ENCODE measurements at regions not wholly inside any gene's neighbourhood (a gene's known extent, or its start where the extent isn't known, plus 50 kb on each side); places are given as distances from the start of the nearest gene placed in this dataset.

DNA sequence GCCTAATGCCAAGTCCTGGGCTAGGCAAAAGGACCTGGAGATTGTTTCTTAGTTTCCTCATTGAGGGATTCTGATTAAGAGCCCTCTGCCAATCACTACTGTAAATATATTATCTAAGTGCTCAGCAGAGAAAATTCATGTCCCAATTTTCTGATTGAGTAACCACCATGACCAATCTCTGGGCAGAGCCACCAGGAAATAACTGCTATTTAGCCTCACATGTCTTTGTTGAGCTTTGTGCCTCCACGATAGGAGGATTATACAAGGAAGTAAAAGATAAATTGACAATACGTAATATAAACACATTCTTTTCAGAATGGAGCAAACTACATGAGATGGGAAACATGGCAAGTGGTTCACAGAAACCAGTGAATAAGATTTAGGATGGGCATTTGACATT lies 396.1 kb upstream of the PAPPA start:
- POLR2A ChIA-PET: no interaction called here
- Histone ChIP-seq H3K4me3 (no peak overlapping the region), H3K4me1 (no peaks in the 10 kb centered on the region), H3K4me2 (no peak overlapping the region), H3K9me3 (no peaks in the 10 kb centered on the region), H3K27ac (peak overlapping the region in 1 of 2 experiments; percentile 23; a peak in 2 of 6 replicates)
- peak; percentile 51 for FAIRE-seq
- CTCF ChIA-PET: interaction anchor here (0.7 kb wide), 1 partner anchor 903 kb away, joined by 3 read pairs; no protein-coding TSS in a partner anchor
- peak in 1 of 2 experiments; percentile 55 for DNase-seq (ENCODE audit: low read depth in 1 of 2, low spot score in 1 of 2)
- WGBS (ENCODE audit: missing lambda C conversion rate): 80% methylated on average over 2 of the region's 2 CpGs
- TF ChIP-seq, protein P1, sequence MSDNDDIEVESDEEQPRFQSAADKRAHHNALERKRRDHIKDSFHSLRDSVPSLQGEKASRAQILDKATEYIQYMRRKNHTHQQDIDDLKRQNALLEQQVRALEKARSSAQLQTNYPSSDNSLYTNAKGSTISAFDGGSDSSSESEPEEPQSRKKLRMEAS (IDR thresholded peaks at IDR 0.05): no peak
- no peak for TF ChIP-seq CBX8 (IDR thresholded peaks at IDR 0.05)
- no peak for TF ChIP-seq RARB (CRISPR knock-in tag; IDR thresholded peaks at IDR 0.05)
- no peak for TF ChIP-seq ZC3H11A (IDR thresholded peaks at IDR 0.05)
- ATAC-seq: no peak

DNA sequence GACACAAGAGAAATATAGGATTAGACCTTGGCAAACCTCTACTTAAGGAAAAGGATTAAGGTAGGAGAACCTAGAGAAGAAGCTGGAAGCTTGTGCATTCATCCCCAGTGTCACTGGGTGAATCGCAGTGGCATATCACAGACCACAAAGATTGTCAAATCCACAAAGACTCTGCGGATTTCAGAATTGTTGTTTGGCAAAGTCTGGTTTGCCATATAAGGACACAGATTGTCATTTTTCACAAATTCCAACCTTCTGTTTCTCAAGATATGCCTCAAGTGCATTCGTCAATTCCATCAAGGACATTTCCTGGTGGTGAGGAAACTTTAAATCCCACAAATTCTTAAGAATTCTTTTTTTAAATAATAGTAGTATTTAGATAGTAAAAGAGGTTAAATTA lies 395.1 kb upstream of the PAPPA start:
- POLR2A ChIA-PET: no interaction called here
- H3K4me1 ChIP-seq: no peaks in the 10 kb centered on the region
- no peak for FAIRE-seq
- TF ChIP-seq TFCP2L1 (CRISPR knock-in tag; IDR thresholded peaks at IDR 0.05) (no peak), KDM1A (IDR thresholded peaks at IDR 0.05; ENCODE audit: low read depth) (no peak), ESRRA (IDR thresholded peaks at IDR 0.05; ENCODE audit: borderline replicate concordance, low read length) (no peak), NPAS2 (CRISPR knock-in tag; IDR thresholded peaks at IDR 0.05; ENCODE audit: borderline replicate concordance) (no peak), CBX8 (IDR thresholded peaks at IDR 0.05) (no peak), POLR2AphosphoS2 (conservative IDR thresholded peaks at IDR 0.05; ENCODE audit: low read length) (no peak), FOSB (CRISPR knock-in tag; IDR thresholded peaks at IDR 0.05) (no peak), ZSCAN20 (CRISPR knock-in tag; IDR thresholded peaks at IDR 0.05) (no peak), POLR2A (IDR thresholded peaks at IDR 0.05; ENCODE audit: low read length) (no peak), NFE2L2 (conservative IDR thresholded peaks at IDR 0.05; ENCODE audit: low read length) (no peak), MAFK (IDR thresholded peaks at IDR 0.05; ENCODE audit: partially characterized antibody) (no peak)
- TF ChIP-seq, protein P2, sequence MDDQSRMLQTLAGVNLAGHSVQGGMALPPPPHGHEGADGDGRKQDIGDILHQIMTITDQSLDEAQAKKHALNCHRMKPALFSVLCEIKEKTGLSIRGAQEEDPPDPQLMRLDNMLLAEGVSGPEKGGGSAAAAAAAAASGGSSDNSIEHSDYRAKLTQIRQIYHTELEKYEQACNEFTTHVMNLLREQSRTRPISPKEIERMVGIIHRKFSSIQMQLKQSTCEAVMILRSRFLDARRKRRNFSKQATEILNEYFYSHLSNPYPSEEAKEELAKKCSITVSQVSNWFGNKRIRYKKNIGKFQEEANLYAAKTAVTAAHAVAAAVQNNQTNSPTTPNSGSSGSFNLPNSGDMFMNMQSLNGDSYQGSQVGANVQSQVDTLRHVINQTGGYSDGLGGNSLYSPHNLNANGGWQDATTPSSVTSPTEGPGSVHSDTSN (IDR thresholded peaks at IDR 0.05): no peak
- TF ChIP-seq, protein P3, sequence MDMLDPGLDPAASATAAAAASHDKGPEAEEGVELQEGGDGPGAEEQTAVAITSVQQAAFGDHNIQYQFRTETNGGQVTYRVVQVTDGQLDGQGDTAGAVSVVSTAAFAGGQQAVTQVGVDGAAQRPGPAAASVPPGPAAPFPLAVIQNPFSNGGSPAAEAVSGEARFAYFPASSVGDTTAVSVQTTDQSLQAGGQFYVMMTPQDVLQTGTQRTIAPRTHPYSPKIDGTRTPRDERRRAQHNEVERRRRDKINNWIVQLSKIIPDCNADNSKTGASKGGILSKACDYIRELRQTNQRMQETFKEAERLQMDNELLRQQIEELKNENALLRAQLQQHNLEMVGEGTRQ (IDR thresholded peaks at IDR 0.05): no peak
- TF ChIP-seq, protein P4, sequence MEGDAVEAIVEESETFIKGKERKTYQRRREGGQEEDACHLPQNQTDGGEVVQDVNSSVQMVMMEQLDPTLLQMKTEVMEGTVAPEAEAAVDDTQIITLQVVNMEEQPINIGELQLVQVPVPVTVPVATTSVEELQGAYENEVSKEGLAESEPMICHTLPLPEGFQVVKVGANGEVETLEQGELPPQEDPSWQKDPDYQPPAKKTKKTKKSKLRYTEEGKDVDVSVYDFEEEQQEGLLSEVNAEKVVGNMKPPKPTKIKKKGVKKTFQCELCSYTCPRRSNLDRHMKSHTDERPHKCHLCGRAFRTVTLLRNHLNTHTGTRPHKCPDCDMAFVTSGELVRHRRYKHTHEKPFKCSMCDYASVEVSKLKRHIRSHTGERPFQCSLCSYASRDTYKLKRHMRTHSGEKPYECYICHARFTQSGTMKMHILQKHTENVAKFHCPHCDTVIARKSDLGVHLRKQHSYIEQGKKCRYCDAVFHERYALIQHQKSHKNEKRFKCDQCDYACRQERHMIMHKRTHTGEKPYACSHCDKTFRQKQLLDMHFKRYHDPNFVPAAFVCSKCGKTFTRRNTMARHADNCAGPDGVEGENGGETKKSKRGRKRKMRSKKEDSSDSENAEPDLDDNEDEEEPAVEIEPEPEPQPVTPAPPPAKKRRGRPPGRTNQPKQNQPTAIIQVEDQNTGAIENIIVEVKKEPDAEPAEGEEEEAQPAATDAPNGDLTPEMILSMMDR (IDR thresholded peaks at IDR 0.05): no peak
- TF ChIP-seq, protein P5, sequence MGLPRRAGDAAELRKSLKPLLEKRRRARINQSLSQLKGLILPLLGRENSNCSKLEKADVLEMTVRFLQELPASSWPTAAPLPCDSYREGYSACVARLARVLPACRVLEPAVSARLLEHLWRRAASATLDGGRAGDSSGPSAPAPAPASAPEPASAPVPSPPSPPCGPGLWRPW (IDR thresholded peaks at IDR 0.05): no peak
- H3K4me3 ChIP-seq: no peak overlapping the region
- no peak for ATAC-seq
- DNase-seq (ENCODE audit: low read depth in 1 of 2, low spot score in 1 of 2): no peak
- H3K27ac ChIP-seq: no peak overlapping the region; a peak in 1 of 6 replicates
- CTCF ChIA-PET: interaction anchor here (1.6 kb wide), 1 partner anchor 167 kb away, joined by 3 read pairs; no protein-coding TSS in a partner anchor
- H3K4me2 ChIP-seq: no peak overlapping the region
- H3K9me3 ChIP-seq: peaks cover 6% of the 10 kb centered on the region; the same call in 1 of the 3 replicates
- 89% methylated on average over 3 of the region's 3 CpGs for WGBS (ENCODE audit: missing lambda C conversion rate)

DNA sequence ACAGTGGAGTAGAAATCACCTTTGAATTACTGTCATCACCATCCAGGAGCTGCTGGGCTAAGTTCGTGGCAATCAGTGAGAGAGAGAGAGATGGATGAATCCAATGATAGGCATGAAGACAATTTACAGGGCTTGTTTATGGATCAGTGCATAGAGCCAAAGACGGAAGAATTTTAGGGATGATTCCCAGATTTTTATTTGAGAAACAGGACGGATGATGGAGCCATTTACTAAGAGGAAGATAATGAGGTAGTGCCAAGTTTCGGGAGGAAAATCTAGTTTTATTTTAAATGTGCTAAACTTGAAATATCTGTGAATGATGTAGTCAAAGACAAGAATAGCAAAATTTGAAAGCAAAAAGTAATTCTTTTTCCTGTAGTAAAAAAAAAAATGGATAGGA lies 394.2 kb upstream of the PAPPA start:
- Histone ChIP-seq H3K4me3 (no peak overlapping the region), H3K27ac (0 out of 6 replicates have a peak overlapping the region, but pooled peaks of 1 of the 2 experiments have one; percentile 8), H3K9me3 (peaks cover 6% of the 10 kb centered on the region; the same call in 1 of the 3 replicates), H3K4me1 (no peaks in the 10 kb centered on the region), H3K4me2 (no peak overlapping the region)
- CTCF ChIA-PET: interaction anchor here (1.2 to 1.6 kb wide), 2 partner anchors 87 to 168 kb away, joined by 3 read pairs; no protein-coding TSS in a partner anchor
- WGBS (ENCODE audit: missing lambda C conversion rate): 75% methylated on average over 4 of the region's 4 CpGs
- TF ChIP-seq, protein P6, sequence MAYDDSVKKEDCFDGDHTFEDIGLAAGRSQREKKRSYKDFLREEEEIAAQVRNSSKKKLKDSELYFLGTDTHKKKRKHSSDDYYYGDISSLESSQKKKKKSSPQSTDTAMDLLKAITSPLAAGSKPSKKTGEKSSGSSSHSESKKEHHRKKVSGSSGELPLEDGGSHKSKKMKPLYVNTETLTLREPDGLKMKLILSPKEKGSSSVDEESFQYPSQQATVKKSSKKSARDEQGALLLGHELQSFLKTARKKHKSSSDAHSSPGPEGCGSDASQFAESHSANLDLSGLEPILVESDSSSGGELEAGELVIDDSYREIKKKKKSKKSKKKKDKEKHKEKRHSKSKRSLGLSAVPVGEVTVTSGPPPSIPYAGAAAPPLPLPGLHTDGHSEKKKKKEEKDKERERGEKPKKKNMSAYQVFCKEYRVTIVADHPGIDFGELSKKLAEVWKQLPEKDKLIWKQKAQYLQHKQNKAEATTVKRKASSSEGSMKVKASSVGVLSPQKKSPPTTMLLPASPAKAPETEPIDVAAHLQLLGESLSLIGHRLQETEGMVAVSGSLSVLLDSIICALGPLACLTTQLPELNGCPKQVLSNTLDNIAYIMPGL (CRISPR knock-in tag; IDR thresholded peaks at IDR 0.05; ENCODE audit: borderline replicate concordance): no peak
- no peak for TF ChIP-seq HEYL (CRISPR knock-in tag; IDR thresholded peaks at IDR 0.05)
- POLR2A ChIA-PET: no interaction called here
- FAIRE-seq (no peak), ATAC-seq (no peak), DNase-seq (ENCODE audit: low read depth in 1 of 2, low spot score in 1 of 2) (no peak)
